Endothelial cell of umbilical vein (primary cell): ENCODE measurements at regions not wholly inside any gene's neighbourhood (a gene's known extent, or its start where the extent isn't known, plus 50 kb on each side); places are given as distances from the start of the nearest gene placed in this dataset.

Experiments
- BruUV-seq: library from RNA; stranded (reverse); fragments of 400-500 nt; replicated peaks from 2 replicates; lab custom pipeline; 2021; lab: Mats Ljungman, UMichigan
- CTCF ChIA-PET: fragments of 300-600, 350-600 bp; sonication (Branson Sonifier 250); formaldehyde crosslinking; loops from one replicate; lab custom pipeline; 2021; ENCODE audit warnings: antibody characterized with exemption, inconsistent platforms; lab: Charles Lee
- POLR2A ChIA-PET: fragments of 300-600, 350-600 bp; sonication (Branson Sonifier 250); formaldehyde crosslinking; loops from one replicate; lab custom pipeline; 2021; ENCODE audit warnings: antibody characterized with exemption, inconsistent platforms; lab: Charles Lee
- DNase-seq: peaks from one replicate; pipeline ENCODE4 v3.0.0-alpha.2; 2011; ENCODE audit warnings: low read depth, low spot score
- FAIRE-seq: peaks from 2 replicates; lab custom pipeline; 2011; peaks lifted over from hg19 to GRCh38; lab: Jason Lieb, UNC
- H2AFZ ChIP-seq: 2 replicates; pipeline ENCODE4 v1.6.0; 2012; ENCODE audit warnings: low read depth, low read length, control low read depth, inconsistent platforms
- H3K27ac ChIP-seq: 2 replicates; pipeline ENCODE4 v1.5.1; 2011; ENCODE audit warnings: low read depth, mild to moderate bottlenecking, control low read depth, low read length, moderate library complexity; ENCODE audit not compliant: insufficient read depth
- H3K27me3 ChIP-seq, 2 experiments: 2 replicates each; pipeline versions ENCODE4 v1.6.0 to v1.6.1; 2011; ENCODE audit warnings: low read length in 2 of 2, mixed read lengths in 1 of 2; ENCODE audit not compliant: control insufficient read depth in 2 of 2, insufficient read depth in 2 of 2
- H3K36me3 ChIP-seq, 2 experiments: 2 replicates in 1 of 2; 3 replicates in 1 of 2; pipeline ENCODE4 v1.5.1; 2011; ENCODE audit warnings: low read length in 2 of 2, mild to moderate bottlenecking in 1 of 2, moderate library complexity in 1 of 2; ENCODE audit not compliant: control insufficient read depth in 2 of 2, insufficient read depth in 2 of 2; ENCODE audit errors: extremely low read depth in 1 of 2
- H3K4me1 ChIP-seq: 3 replicates; pipeline ENCODE4 v1.5.1; 2011; ENCODE audit warnings: mild to moderate bottlenecking, low read length; ENCODE audit not compliant: control insufficient read depth, insufficient read depth; ENCODE audit errors: extremely low read depth
- H3K4me2 ChIP-seq: 2 replicates; pipeline ENCODE4 v1.6.1; 2011; ENCODE audit warnings: low read length, control low read depth, mixed read lengths; ENCODE audit not compliant: insufficient read depth
- H3K4me3 ChIP-seq, 3 experiments: fragments of 200-600 bp in 1 of 3; sonication (generic), shearing (Covaris generic) in 1 of 3; replicated peaks in 1 of 3; 2 replicates each; pipeline ENCODE4 v1.5.1; 2011 to 2016; ENCODE audit warnings: control low read depth in 3 of 3, low read length in 3 of 3, mild to moderate bottlenecking in 2 of 3, inconsistent platforms in 1 of 3, low read depth in 1 of 3, moderate library complexity in 1 of 3; ENCODE audit not compliant: insufficient read depth in 1 of 3
- H3K79me2 ChIP-seq: 2 replicates; pipeline ENCODE4 v1.6.0; 2012; ENCODE audit warnings: low read length, inconsistent platforms; ENCODE audit not compliant: control insufficient read depth, insufficient read depth
- H3K9ac ChIP-seq: replicated peaks from 2 replicates; pipeline ENCODE3; 2011; ENCODE audit warnings: low read length, control low read depth; ENCODE audit not compliant: insufficient read depth; ENCODE audit errors: extremely low read depth
- H3K9me1 ChIP-seq: replicated peaks from 3 replicates; pipeline ENCODE4 v1.6.0; 2011; ENCODE audit warnings: mild to moderate bottlenecking, low read length; ENCODE audit not compliant: control insufficient read depth, insufficient read depth; ENCODE audit errors: extremely low read depth
- H3K9me3 ChIP-seq: replicated peaks from 2 replicates; pipeline ENCODE4 v1.5.1; 2012; ENCODE audit warnings: low read length, inconsistent platforms; ENCODE audit not compliant: control insufficient read depth, insufficient read depth
- H4K20me1 ChIP-seq: replicated peaks from 2 replicates; pipeline ENCODE3; 2011; ENCODE audit warnings: mild to moderate bottlenecking, low read length; ENCODE audit not compliant: control insufficient read depth, insufficient read depth; ENCODE audit errors: extremely low read depth
- CTCF ChIP-seq, 2 donors: IDR thresholded peaks; 1 replicate in 1 of 2; 2 replicates in 1 of 2; pipeline ENCODE4 v1.5.1; 2011; ENCODE audit warnings: low read length in 2 of 2, mild to moderate bottlenecking in 2 of 2, moderate library complexity in 2 of 2, control low read depth in 1 of 2, inconsistent platforms in 1 of 2, low read depth in 1 of 2; ENCODE audit not compliant: insufficient read depth in 1 of 2; ENCODE audit errors: extremely low read depth in 1 of 2
- EZH2 ChIP-seq: IDR thresholded peaks from 2 replicates; pipeline ENCODE4 v1.6.1; 2012; ENCODE audit warnings: borderline replicate concordance, low read depth, mild to moderate bottlenecking, moderate library complexity, low read length, inconsistent platforms; ENCODE audit not compliant: severe bottlenecking
- FOS ChIP-seq: IDR thresholded peaks from 2 replicates; pipeline ENCODE4 v1.6.1; 2011; ENCODE audit warnings: mild to moderate bottlenecking, low read length, moderate library complexity, borderline replicate concordance; ENCODE audit not compliant: insufficient read depth
- GATA2 ChIP-seq: IDR thresholded peaks from 2 replicates; pipeline ENCODE4 v1.7.0; 2011; ENCODE audit warnings: low read depth, mild to moderate bottlenecking, moderate library complexity, mixed read lengths, low read length; ENCODE audit not compliant: insufficient read length, insufficient read depth
- JUN ChIP-seq: IDR thresholded peaks from 2 replicates; pipeline ENCODE4 v1.6.1; 2011; ENCODE audit warnings: borderline replicate concordance, low read depth; ENCODE audit not compliant: insufficient read length, insufficient read depth
- MAX ChIP-seq: IDR thresholded peaks from 2 replicates; pipeline ENCODE4 v1.6.1; 2011; ENCODE audit not compliant: insufficient read depth, insufficient read length
- MYC ChIP-seq: IDR thresholded peaks from one replicate; pipeline ENCODE4 v1.6.1; 2011; ENCODE audit warnings: mild to moderate bottlenecking, low read depth, low read length
- POLR2A ChIP-seq: IDR thresholded peaks from 2 replicates; pipeline ENCODE4 v1.6.1; 2012; ENCODE audit warnings: low read depth, mild to moderate bottlenecking, control low read depth, low read length
- POLR2AphosphoS5 ChIP-seq: IDR thresholded peaks from 2 replicates; pipeline ENCODE4 v1.6.1; 2012; ENCODE audit warnings: low read depth, mild to moderate bottlenecking, control low read depth, low read length, moderate library complexity; ENCODE audit not compliant: insufficient read depth
- dilution Hi-C: fragments of 300-500 bp; cut with MboI; formaldehyde crosslinking; loops from one replicate; pipeline ENCODE4 v1.15.0; 2019; ENCODE audit warnings: low sequenced_read_pairs; ENCODE audit not compliant: extremely low pct_ligation_motif_present
- intact Hi-C: fragments of 100-400 bp; cut with micrococcal nuclease; formaldehyde crosslinking; loops from one replicate; pipeline ENCODE4 v1.10.0; 2022

GRCh38 chr1:79460773-79461436 lies 454.4 kb upstream of the ADGRL4 start:
- ChIA-PET POLR2A (no interaction called here), CTCF (no interaction called here)
- Histone ChIP-seq H3K27me3 (no peaks in the 10 kb centered on the region), H3K4me3 (no peak overlapping the region), H4K20me1 (no peaks in the 10 kb centered on the region), H2AFZ (no peak overlapping the region), H3K9me3 (no peaks in the 10 kb centered on the region), H3K9me1 (no peaks in the 10 kb centered on the region), H3K27ac (no peak overlapping the region), H3K36me3 (no peaks in the 10 kb centered on the region), H3K4me1 (no peaks in the 10 kb centered on the region), H3K79me2 (no peaks in the 10 kb centered on the region), H3K9ac (no peak overlapping the region), H3K4me2 (no peak overlapping the region)
- FAIRE-seq (peak; percentile 24), DNase-seq (no peak)
- dilution Hi-C loops (no loop called here), intact Hi-C loops (no loop called here)
- BruUV-seq: no TSS peak
- TF ChIP-seq GATA2 (no peak), POLR2AphosphoS5 (no peak), FOS (no peak)

GRCh38 chr1:79457562-79458224 lies 451.2 kb upstream of the ADGRL4 start:
- CTCF ChIA-PET: no interaction called here
- Histone ChIP-seq H3K9ac (no peak overlapping the region), H3K36me3 (no peaks in the 10 kb centered on the region), H3K9me1 (no peaks in the 10 kb centered on the region), H4K20me1 (no peaks in the 10 kb centered on the region), H3K9me3 (no peaks in the 10 kb centered on the region), H3K27ac (no peak overlapping the region), H3K4me2 (no peak overlapping the region), H3K27me3 (no peaks in the 10 kb centered on the region), H3K79me2 (no peaks in the 10 kb centered on the region), H3K4me1 (no peaks in the 10 kb centered on the region), H3K4me3 (no peak overlapping the region), H2AFZ (no peak overlapping the region)
- FAIRE-seq (no peak), DNase-seq (no peak)
- intact Hi-C loops (no loop called here), dilution Hi-C loops (no loop called here)
- POLR2A ChIA-PET: no interaction called here
- BruUV-seq: no TSS peak
- TF ChIP-seq POLR2A (no peak), MYC (no peak), FOS (no peak), JUN (no peak), MAX (no peak), CTCF (IDR thresholded peaks at IDR 0.05; ENCODE audit: extremely low read depth in 1 of 2, insufficient read depth in 1 of 2, low read depth in 1 of 2, low read length in 2 of 2) (no peak), POLR2AphosphoS5 (no peak), GATA2 (no peak), EZH2 (no peak)
